SKM-1 (cell line): ENCODE measurements at regions not wholly inside any gene's neighbourhood (a gene's known extent, or its start where the extent isn't known, plus 50 kb on each side); places are given as distances from the start of the nearest gene placed in this dataset.

Experiments used
- DNase-seq: peaks from one replicate; lab custom pipeline; 2025; ENCODE audit not compliant: unreplicated experiment; lab: John Stamatoyannopoulos, UW

- no peak for DNase-seq
Measured at GRCh38 chr7:155360495-155361345, 63.0 kb downstream of the INSIG1 start.

- DNase-seq: no peak
Measured at GRCh38 chr7:155361346-155361680, 63.6 kb downstream of the INSIG1 start.

- DNase-seq: no peak
Measured at GRCh38 chr7:155361947-155362346, 64.3 kb downstream of the INSIG1 start.

GRCh38 chr7:155362380-155363145, 64.9 kb downstream of the INSIG1 start:
- no peak for DNase-seq

GRCh38 chr7:155363146-155363539, 65.5 kb downstream of the INSIG1 start:
- DNase-seq: no peak

- no peak for DNase-seq
Measured at GRCh38 chr7:155363852-155364600, 66.3 kb downstream of the INSIG1 start.

GRCh38 chr7:155365146-155365874, 67.6 kb downstream of the INSIG1 start:
- DNase-seq: no peak

- no peak for DNase-seq
Measured at GRCh38 chr7:155368894-155369600, 71.4 kb downstream of the INSIG1 start.

GRCh38 chr7:155369766-155370165, 72.1 kb downstream of the INSIG1 start:
- DNase-seq: no peak

- no peak for DNase-seq
Measured at GRCh38 chr7:155371331-155371883, 73.7 kb downstream of the INSIG1 start.

- no peak for DNase-seq
Measured at GRCh38 chr7:155371884-155372781, 74.5 kb downstream of the INSIG1 start.

GRCh38 chr7:155372782-155373358, 75.2 kb downstream of the INSIG1 start:
- DNase-seq: no peak

GRCh38 chr7:155373359-155374273, 75.9 kb downstream of the INSIG1 start:
- no peak for DNase-seq

- DNase-seq: no peak
Measured at GRCh38 chr7:155374276-155375252, 76.9 kb downstream of the INSIG1 start.

- no peak for DNase-seq
Measured at GRCh38 chr7:155375337-155376277, 77.9 kb downstream of the INSIG1 start.
